ENCODE measurements at regions not wholly inside any gene's neighbourhood (a gene's known extent, or its start where the extent isn't known, plus 50 kb on each side); places are given as distances from the start of the nearest gene placed in this dataset.

GRCh38 chr16:64150193-64150592 lies 971.7 kb downstream of the CDH11 start:
- Histone ChIP-seq H3K9ac (ENCODE audit: low read depth, low read length) (no peak overlapping the region), H3K27me3 (ENCODE audit: control insufficient read depth, insufficient read depth, low read length) (no peaks in the 10 kb centered on the region), H3K4me1 (ENCODE audit: control insufficient read depth, insufficient read depth, low read length) (peaks cover 4% of the 10 kb centered on the region), H3K9me3 (replicated peaks; ENCODE audit: low read length) (no peaks in the 10 kb centered on the region), H3K36me3 (ENCODE audit: insufficient read depth, low read length) (no peaks in the 10 kb centered on the region), H3K4me2 (ENCODE audit: low read length) (no peak overlapping the region), H3K4me3 (ENCODE audit: low read length) (no peak overlapping the region)

GRCh38 chr16:64149756-64150155 lies 972.1 kb downstream of the CDH11 start:
- Histone ChIP-seq H3K27me3 (ENCODE audit: control insufficient read depth, insufficient read depth, low read length) (no peaks in the 10 kb centered on the region), H3K9me3 (replicated peaks; ENCODE audit: low read length) (no peaks in the 10 kb centered on the region), H3K4me3 (ENCODE audit: low read length) (no peak overlapping the region), H3K9ac (ENCODE audit: low read depth, low read length) (no peak overlapping the region), H3K4me2 (ENCODE audit: low read length) (no peak overlapping the region), H3K36me3 (ENCODE audit: insufficient read depth, low read length) (no peaks in the 10 kb centered on the region), H3K4me1 (ENCODE audit: control insufficient read depth, insufficient read depth, low read length) (peaks cover 8% of the 10 kb centered on the region)

GRCh38 chr16:64148356-64148755 lies 973.5 kb downstream of the CDH11 start:
- no peak overlapping the region for H3K4me3 ChIP-seq (ENCODE audit: low read length)
- no peaks in the 10 kb centered on the region for H3K36me3 ChIP-seq (ENCODE audit: insufficient read depth, low read length)
- H3K27me3 ChIP-seq (ENCODE audit: control insufficient read depth, insufficient read depth, low read length) = no peaks in the 10 kb centered on the region
- H3K4me1 ChIP-seq (ENCODE audit: control insufficient read depth, insufficient read depth, low read length) = peaks cover 15% of the 10 kb centered on the region
- no peak overlapping the region for H3K9ac ChIP-seq (ENCODE audit: low read depth, low read length)
- no peaks in the 10 kb centered on the region for H3K9me3 ChIP-seq (replicated peaks; ENCODE audit: low read length)
- H3K4me2 ChIP-seq (ENCODE audit: low read length) = no peak overlapping the region

GRCh38 chr16:64147941-64148340 lies 973.9 kb downstream of the CDH11 start:
- no peak overlapping the region for H3K4me2 ChIP-seq (ENCODE audit: low read length)
- H3K4me1 ChIP-seq (ENCODE audit: control insufficient read depth, insufficient read depth, low read length) = peaks cover 15% of the 10 kb centered on the region
- no peak overlapping the region for H3K4me3 ChIP-seq (ENCODE audit: low read length)
- no peak overlapping the region for H3K9ac ChIP-seq (ENCODE audit: low read depth, low read length)
- H3K27me3 ChIP-seq (ENCODE audit: control insufficient read depth, insufficient read depth, low read length) = no peaks in the 10 kb centered on the region
- no peaks in the 10 kb centered on the region for H3K36me3 ChIP-seq (ENCODE audit: insufficient read depth, low read length)
- no peaks in the 10 kb centered on the region for H3K9me3 ChIP-seq (replicated peaks; ENCODE audit: low read length)

GRCh38 chr16:64144617-64145016 lies 977.2 kb downstream of the CDH11 start:
- Histone ChIP-seq H3K4me1 (ENCODE audit: control insufficient read depth, insufficient read depth, low read length) (peaks cover 12% of the 10 kb centered on the region), H3K9ac (ENCODE audit: low read depth, low read length) (peak overlapping the region; percentile 14), H3K36me3 (ENCODE audit: insufficient read depth, low read length) (no peaks in the 10 kb centered on the region), H3K4me3 (ENCODE audit: low read length) (no peak overlapping the region), H3K4me2 (ENCODE audit: low read length) (peak overlapping the region; percentile 16), H3K9me3 (replicated peaks; ENCODE audit: low read length) (no peaks in the 10 kb centered on the region), H3K27me3 (ENCODE audit: control insufficient read depth, insufficient read depth, low read length) (no peaks in the 10 kb centered on the region)

GRCh38 chr16:64138621-64139020 lies 983.2 kb downstream of the CDH11 start:
- Histone ChIP-seq H3K36me3 (ENCODE audit: insufficient read depth, low read length) (no peaks in the 10 kb centered on the region), H3K4me3 (ENCODE audit: low read length) (no peak overlapping the region), H3K9me3 (replicated peaks; ENCODE audit: low read length) (no peaks in the 10 kb centered on the region), H3K4me2 (ENCODE audit: low read length) (no peak overlapping the region), H3K4me1 (ENCODE audit: control insufficient read depth, insufficient read depth, low read length) (no peaks in the 10 kb centered on the region), H3K27me3 (ENCODE audit: control insufficient read depth, insufficient read depth, low read length) (no peaks in the 10 kb centered on the region), H3K9ac (ENCODE audit: low read depth, low read length) (no peak overlapping the region)

- Histone ChIP-seq H3K36me3 (ENCODE audit: insufficient read depth, low read length) (no peaks in the 10 kb centered on the region), H3K9ac (ENCODE audit: low read depth, low read length) (no peak overlapping the region), H3K4me3 (ENCODE audit: low read length) (no peak overlapping the region), H3K27me3 (ENCODE audit: control insufficient read depth, insufficient read depth, low read length) (no peaks in the 10 kb centered on the region), H3K4me2 (ENCODE audit: low read length) (no peak overlapping the region), H3K9me3 (replicated peaks; ENCODE audit: low read length) (no peaks in the 10 kb centered on the region), H3K4me1 (ENCODE audit: control insufficient read depth, insufficient read depth, low read length) (no peaks in the 10 kb centered on the region)
Measured at GRCh38 chr16:64138006-64138405, 983.9 kb downstream of the CDH11 start.

- H3K36me3 ChIP-seq (ENCODE audit: insufficient read depth, low read length) = no peaks in the 10 kb centered on the region
Measured at GRCh38 chr16:64136743-64137142, 985.1 kb downstream of the CDH11 start.

GRCh38 chr16:64136314-64136713 lies 985.5 kb downstream of the CDH11 start:
- Histone ChIP-seq H3K4me1 (ENCODE audit: control insufficient read depth, insufficient read depth, low read length) (no peaks in the 10 kb centered on the region), H3K36me3 (ENCODE audit: insufficient read depth, low read length) (no peaks in the 10 kb centered on the region), H3K4me3 (ENCODE audit: low read length) (no peak overlapping the region), H3K4me2 (ENCODE audit: low read length) (no peak overlapping the region), H3K9ac (ENCODE audit: low read depth, low read length) (no peak overlapping the region), H3K9me3 (replicated peaks; ENCODE audit: low read length) (no peaks in the 10 kb centered on the region), H3K27me3 (ENCODE audit: control insufficient read depth, insufficient read depth, low read length) (no peaks in the 10 kb centered on the region)

More at GRCh38 chr16:64136743-64137142, 985.1 kb downstream of the CDH11 start:
- H3K4me2 ChIP-seq (ENCODE audit: low read length) = no peak overlapping the region
- no peak overlapping the region for H3K9ac ChIP-seq (ENCODE audit: low read depth, low read length)
- H3K9me3 ChIP-seq (replicated peaks; ENCODE audit: low read length) = no peaks in the 10 kb centered on the region
- H3K4me1 ChIP-seq (ENCODE audit: control insufficient read depth, insufficient read depth, low read length) = no peaks in the 10 kb centered on the region
- H3K4me3 ChIP-seq (ENCODE audit: low read length) = no peak overlapping the region
- H3K27me3 ChIP-seq (ENCODE audit: control insufficient read depth, insufficient read depth, low read length) = no peaks in the 10 kb centered on the region

GRCh38 chr16:64133366-64133765 lies 988.5 kb downstream of the CDH11 start:
- Histone ChIP-seq H3K27me3 (ENCODE audit: control insufficient read depth, insufficient read depth, low read length) (no peaks in the 10 kb centered on the region), H3K4me2 (ENCODE audit: low read length) (no peak overlapping the region), H3K4me3 (ENCODE audit: low read length) (no peak overlapping the region), H3K36me3 (ENCODE audit: insufficient read depth, low read length) (no peaks in the 10 kb centered on the region), H3K4me1 (ENCODE audit: control insufficient read depth, insufficient read depth, low read length) (no peaks in the 10 kb centered on the region), H3K9me3 (replicated peaks; ENCODE audit: low read length) (no peaks in the 10 kb centered on the region), H3K9ac (ENCODE audit: low read depth, low read length) (no peak overlapping the region)

- Histone ChIP-seq H3K4me2 (ENCODE audit: low read length) (no peak overlapping the region), H3K9me3 (replicated peaks; ENCODE audit: low read length) (no peaks in the 10 kb centered on the region), H3K4me1 (ENCODE audit: control insufficient read depth, insufficient read depth, low read length) (no peaks in the 10 kb centered on the region), H3K27me3 (ENCODE audit: control insufficient read depth, insufficient read depth, low read length) (no peaks in the 10 kb centered on the region), H3K9ac (ENCODE audit: low read depth, low read length) (no peak overlapping the region), H3K36me3 (ENCODE audit: insufficient read depth, low read length) (no peaks in the 10 kb centered on the region), H3K4me3 (ENCODE audit: low read length) (no peak overlapping the region)
Measured at GRCh38 chr16:64132759-64133361, 989.0 kb downstream of the CDH11 start.

GRCh38 chr16:64132190-64132589 lies 989.7 kb downstream of the CDH11 start:
- Histone ChIP-seq H3K9ac (ENCODE audit: low read depth, low read length) (no peak overlapping the region), H3K27me3 (ENCODE audit: control insufficient read depth, insufficient read depth, low read length) (no peaks in the 10 kb centered on the region), H3K4me3 (ENCODE audit: low read length) (no peak overlapping the region), H3K9me3 (replicated peaks; ENCODE audit: low read length) (no peaks in the 10 kb centered on the region), H3K4me1 (ENCODE audit: control insufficient read depth, insufficient read depth, low read length) (no peaks in the 10 kb centered on the region), H3K4me2 (ENCODE audit: low read length) (no peak overlapping the region), H3K36me3 (ENCODE audit: insufficient read depth, low read length) (no peaks in the 10 kb centered on the region)
